ENCODE measurements at regions not wholly inside any gene's neighbourhood (a gene's known extent, or its start where the extent isn't known, plus 50 kb on each side); places are given as distances from the start of the nearest gene placed in this dataset.

DNA sequence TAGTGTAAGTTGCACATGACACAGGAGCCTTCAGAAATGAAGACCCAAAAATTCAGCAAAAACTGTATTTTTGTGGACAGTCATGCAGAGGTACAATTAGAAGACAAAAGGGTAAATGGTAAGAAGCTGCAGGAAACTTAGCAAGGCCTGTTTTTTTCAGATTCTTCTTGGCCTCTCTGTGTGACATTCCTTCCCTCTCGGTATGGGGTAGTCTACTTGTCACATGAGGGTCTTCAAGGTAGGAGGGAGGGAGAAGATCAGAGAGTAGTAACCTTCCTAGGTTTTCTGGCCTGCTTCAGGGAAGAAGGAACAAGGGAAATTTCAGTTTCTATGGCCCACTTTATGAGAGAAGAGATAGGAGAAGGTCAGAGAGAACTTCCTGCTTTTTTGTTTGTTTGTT, 230.4 kb upstream of the PPP1R2C start:
- Histone ChIP-seq H3K36me3 (no peaks in the 10 kb centered on the region), H3K27me3 (peaks cover 0 to 3% (median 0%) of the 10 kb centered on the region in 3 donors), H3K4me3 (no peak overlapping the region), H3K27ac (no peak overlapping the region), H3K4me1 (no peaks in the 10 kb centered on the region), H3K9me3 (no peaks in the 10 kb centered on the region)
- ATAC-seq = no peak
- DNase-seq = no peak
- in situ Hi-C loops (cut with MboI; ENCODE audit: low sequenced_read_pairs in 4 of 4) = no loop called here
- intact Hi-C loops (cut with DNase I; ENCODE audit: low total_unique reads) = no loop called here
- TF ChIP-seq POLR2A (IDR thresholded peaks at IDR 0.05) = no peak
- TF ChIP-seq, protein P1, sequence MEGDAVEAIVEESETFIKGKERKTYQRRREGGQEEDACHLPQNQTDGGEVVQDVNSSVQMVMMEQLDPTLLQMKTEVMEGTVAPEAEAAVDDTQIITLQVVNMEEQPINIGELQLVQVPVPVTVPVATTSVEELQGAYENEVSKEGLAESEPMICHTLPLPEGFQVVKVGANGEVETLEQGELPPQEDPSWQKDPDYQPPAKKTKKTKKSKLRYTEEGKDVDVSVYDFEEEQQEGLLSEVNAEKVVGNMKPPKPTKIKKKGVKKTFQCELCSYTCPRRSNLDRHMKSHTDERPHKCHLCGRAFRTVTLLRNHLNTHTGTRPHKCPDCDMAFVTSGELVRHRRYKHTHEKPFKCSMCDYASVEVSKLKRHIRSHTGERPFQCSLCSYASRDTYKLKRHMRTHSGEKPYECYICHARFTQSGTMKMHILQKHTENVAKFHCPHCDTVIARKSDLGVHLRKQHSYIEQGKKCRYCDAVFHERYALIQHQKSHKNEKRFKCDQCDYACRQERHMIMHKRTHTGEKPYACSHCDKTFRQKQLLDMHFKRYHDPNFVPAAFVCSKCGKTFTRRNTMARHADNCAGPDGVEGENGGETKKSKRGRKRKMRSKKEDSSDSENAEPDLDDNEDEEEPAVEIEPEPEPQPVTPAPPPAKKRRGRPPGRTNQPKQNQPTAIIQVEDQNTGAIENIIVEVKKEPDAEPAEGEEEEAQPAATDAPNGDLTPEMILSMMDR (IDR thresholded peaks at IDR 0.05 in 4 of 5, conservative IDR thresholded peaks at IDR 0.05 in 1 of 5) = no peak

- TF ChIP-seq POLR2A (IDR thresholded peaks at IDR 0.05) = no peak
- TF ChIP-seq, protein P1 (IDR thresholded peaks at IDR 0.05 in 4 of 5, conservative IDR thresholded peaks at IDR 0.05 in 1 of 5) = no peak
- Histone ChIP-seq H3K27ac (no peak overlapping the region), H3K27me3 (no peaks in the 10 kb centered on the region), H3K9me3 (no peaks in the 10 kb centered on the region), H3K4me1 (no peaks in the 10 kb centered on the region), H3K36me3 (no peaks in the 10 kb centered on the region), H3K4me3 (no peak overlapping the region)
- DNase-seq = no peak
- in situ Hi-C loops (cut with MboI; ENCODE audit: low sequenced_read_pairs in 4 of 4) = no loop called here
- ATAC-seq = no peak
- intact Hi-C loops (cut with DNase I; ENCODE audit: low total_unique reads) = no loop called here
Measured at GRCh38 chrX:43016021-43016420, 238.1 kb upstream of the PPP1R2C start.

GRCh38 chrX:43018031-43018430, 240.1 kb upstream of the PPP1R2C start:
- Histone ChIP-seq H3K4me1 (no peaks in the 10 kb centered on the region), H3K36me3 (no peaks in the 10 kb centered on the region), H3K27me3 (no peaks in the 10 kb centered on the region), H3K4me3 (no peak overlapping the region), H3K27ac (no peak overlapping the region), H3K9me3 (no peaks in the 10 kb centered on the region)
- intact Hi-C loops (cut with DNase I; ENCODE audit: low total_unique reads) = no loop called here
- ATAC-seq = no peak
- DNase-seq = no peak
- TF ChIP-seq, protein P1 (IDR thresholded peaks at IDR 0.05 in 4 of 5, conservative IDR thresholded peaks at IDR 0.05 in 1 of 5) = no peak
- no peak for TF ChIP-seq POLR2A (IDR thresholded peaks at IDR 0.05)
- in situ Hi-C loops (cut with MboI; ENCODE audit: low sequenced_read_pairs in 4 of 4) = no loop called here

DNA sequence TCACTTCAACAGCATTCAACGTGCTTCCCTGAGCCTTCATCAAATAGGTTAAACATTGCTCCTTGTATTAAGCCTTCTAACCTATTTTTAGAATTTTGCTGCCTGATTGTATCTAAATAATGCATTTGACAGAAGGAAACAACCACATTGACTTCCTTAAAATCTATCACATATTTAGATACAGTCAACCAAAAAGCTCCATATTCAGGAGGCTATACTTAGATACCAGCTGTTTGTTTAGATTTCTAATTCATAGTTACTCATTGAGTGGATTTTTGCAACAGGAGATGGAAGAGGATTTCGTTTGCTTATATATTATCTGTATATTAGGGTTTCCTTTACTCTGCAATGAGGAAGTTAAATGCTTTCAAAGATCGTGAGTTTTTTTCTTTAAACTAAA, 241.1 kb upstream of the PPP1R2C start:
- no peak for TF ChIP-seq POLR2A (IDR thresholded peaks at IDR 0.05)
- TF ChIP-seq, protein P1 (IDR thresholded peaks at IDR 0.05 in 4 of 5, conservative IDR thresholded peaks at IDR 0.05 in 1 of 5) = no peak

GRCh38 chrX:43025806-43026315, 247.9 kb upstream of the PPP1R2C start:
- Histone ChIP-seq H3K9me3 (no peaks in the 10 kb centered on the region), H3K36me3 (no peaks in the 10 kb centered on the region), H3K4me1 (no peaks in the 10 kb centered on the region), H3K27ac (no peak overlapping the region), H3K4me3 (no peak overlapping the region), H3K27me3 (no peaks in the 10 kb centered on the region)
- intact Hi-C loops (cut with DNase I; ENCODE audit: low total_unique reads) = no loop called here
- ATAC-seq (no peak), DNase-seq (no peak)
- no peak for TF ChIP-seq POLR2A (IDR thresholded peaks at IDR 0.05)
- TF ChIP-seq, protein P1 (IDR thresholded peaks at IDR 0.05 in 4 of 5, conservative IDR thresholded peaks at IDR 0.05 in 1 of 5) = no peak
- in situ Hi-C loops (cut with MboI; ENCODE audit: low sequenced_read_pairs in 4 of 4) = no loop called here

More for the DNA sequence above, 241.1 kb upstream of the PPP1R2C start:
- Histone ChIP-seq H3K27ac (no peak overlapping the region), H3K36me3 (no peaks in the 10 kb centered on the region), H3K4me3 (no peak overlapping the region), H3K9me3 (no peaks in the 10 kb centered on the region), H3K4me1 (no peaks in the 10 kb centered on the region), H3K27me3 (no peaks in the 10 kb centered on the region)
- in situ Hi-C loops (cut with MboI; ENCODE audit: low sequenced_read_pairs in 4 of 4) (no loop called here), intact Hi-C loops (cut with DNase I; ENCODE audit: low total_unique reads) (no loop called here)
- no peak for DNase-seq
- ATAC-seq = no peak
